Peyer's patch (tissue), 4 donors: ENCODE measurements at regions not wholly inside any gene's neighbourhood (a gene's known extent, or its start where the extent isn't known, plus 50 kb on each side); places are given as distances from the start of the nearest gene placed in this dataset.

Experiments used
- CTCF ChIP-seq, 6 experiments: fragments of 450-650 bp in 4 of 6; fragments of 200-600 bp in 2 of 6; sonication (generic) in 1 of 6; IDR thresholded peaks; one replicate each; pipeline ENCODE4 v1.5.1; 2017 to 2019; ENCODE audit warnings: antibody characterized with exemption in 6 of 6, mild to moderate bottlenecking in 3 of 6, moderate library complexity in 1 of 6
- POLR2A ChIP-seq, 2 donors: fragments of 450-650 bp; IDR thresholded peaks; one replicate each; pipeline ENCODE4 v1.5.1; 2017; ENCODE audit warnings: antibody characterized with exemption in 2 of 2, mild to moderate bottlenecking in 2 of 2, moderate library complexity in 2 of 2

- TF ChIP-seq POLR2A (IDR thresholded peaks at IDR 0.05): no peak
- TF ChIP-seq CTCF (IDR thresholded peaks at IDR 0.05): no peak
These were observed 183.6 kb upstream of the DKK2 start for GRCh38 chr4:107219681-107220080.
